ENCODE measurements at regions not wholly inside any gene's neighbourhood (a gene's known extent, or its start where the extent isn't known, plus 50 kb on each side); places are given as distances from the start of the nearest gene placed in this dataset.

DNA sequence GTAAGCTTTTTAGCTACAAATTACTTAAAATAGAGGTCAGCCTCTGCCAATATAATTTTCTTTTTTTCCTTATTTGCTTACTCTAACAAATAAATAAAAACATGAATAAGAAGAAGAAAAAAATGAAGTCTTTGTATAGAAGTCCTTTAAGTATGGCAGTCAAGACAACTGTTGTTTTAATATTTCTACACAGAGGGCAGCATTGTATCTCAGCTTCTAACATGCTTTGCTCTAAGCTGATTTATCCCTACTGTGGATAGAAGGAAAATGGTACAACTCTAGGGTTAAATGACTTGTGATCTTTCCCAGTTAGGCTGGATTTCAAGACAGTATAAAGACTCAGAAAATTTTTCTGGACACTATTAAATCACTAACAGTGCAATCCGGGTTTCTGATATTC is 104.3 kb upstream of the MEIS2 start:
- intact Hi-C loops (cut with DNase I): no loop called here
- Histone ChIP-seq H3K36me3 (no peaks in the 10 kb centered on the region), H3K27me3 (no peaks in the 10 kb centered on the region), H3K4me1 (no peaks in the 10 kb centered on the region), H3K9me3 (no peaks in the 10 kb centered on the region), H3K27ac (no peak overlapping the region), H3K4me3 (no peak overlapping the region)
- WGBS, 2 donors: 60 to 82% methylated on average over 1 of the region's 1 CpG
- TF ChIP-seq CTCF (IDR thresholded peaks at IDR 0.05): no peak
- TF ChIP-seq EP300 (IDR thresholded peaks at IDR 0.05): no peak
- TF ChIP-seq POLR2A (IDR thresholded peaks at IDR 0.05): no peak
- DNase-seq: no peak

- intact Hi-C loops (cut with DNase I): no loop called here
- Histone ChIP-seq H3K36me3 (no peaks in the 10 kb centered on the region), H3K27me3 (no peaks in the 10 kb centered on the region), H3K4me1 (no peaks in the 10 kb centered on the region), H3K4me3 (no peak overlapping the region), H3K27ac (no peak overlapping the region), H3K9me3 (no peaks in the 10 kb centered on the region)
- TF ChIP-seq CTCF (IDR thresholded peaks at IDR 0.05): no peak
- TF ChIP-seq POLR2AphosphoS5 (IDR thresholded peaks at IDR 0.05): no peak
- no peak for TF ChIP-seq POLR2A (IDR thresholded peaks at IDR 0.05)
- no peak for TF ChIP-seq EP300 (IDR thresholded peaks at IDR 0.05)
- WGBS, 2 donors: 17 to 68% methylated on average over 2 of the region's 2 CpGs
- DNase-seq: no peak
Measured at GRCh38 chr15:37206690-37207089, 106.3 kb upstream of the MEIS2 start.

DNA sequence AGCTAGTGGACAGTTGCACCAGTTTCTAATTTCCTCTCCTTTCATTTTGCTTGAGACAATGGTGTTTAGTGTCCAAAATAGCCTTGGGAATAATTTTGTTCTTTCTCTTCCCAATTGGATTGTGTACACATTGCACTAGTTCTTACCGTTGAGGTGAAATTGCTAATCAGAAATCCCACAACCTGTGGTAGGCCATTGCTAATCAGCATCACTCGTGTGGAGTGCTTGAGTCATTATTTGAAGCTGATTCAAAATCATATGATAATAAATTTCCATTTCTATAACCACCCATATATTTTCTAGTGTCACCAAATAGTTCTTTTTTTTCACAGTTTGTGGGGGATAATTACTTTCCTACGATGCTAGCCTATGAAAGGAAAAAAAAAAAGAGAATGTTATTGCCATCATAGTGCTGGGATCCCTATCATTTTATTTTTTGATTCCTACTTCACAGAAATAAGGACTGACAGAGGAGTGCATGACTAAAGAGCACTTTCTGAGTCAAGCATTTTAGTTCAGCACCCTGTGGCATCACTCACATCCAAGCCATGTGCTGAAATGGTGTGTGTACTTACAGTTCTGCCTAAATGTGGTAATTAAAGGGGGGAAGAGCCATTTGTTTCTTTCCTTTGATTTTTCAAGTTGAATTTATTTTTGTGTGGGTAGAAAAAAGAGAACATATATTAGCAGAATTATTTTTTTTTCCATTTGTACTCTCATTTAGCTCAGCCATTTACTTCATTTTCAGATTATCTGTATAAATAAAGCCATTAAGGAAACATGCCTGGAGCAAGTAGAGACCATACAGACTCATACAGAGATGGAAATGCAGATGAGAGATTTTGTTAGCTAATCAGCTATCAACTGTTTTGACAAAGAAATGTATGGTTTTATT is 108.0 kb upstream of the MEIS2 start:
- no peak overlapping the region for H3K4me3 ChIP-seq
- H3K36me3 ChIP-seq: no peaks in the 10 kb centered on the region
- WGBS, 2 donors: 70 to 72% methylated on average over 3 of the region's 3 CpGs
- no peaks in the 10 kb centered on the region for H3K9me3 ChIP-seq
- H3K27me3 ChIP-seq: no peaks in the 10 kb centered on the region
- no peak for TF ChIP-seq POLR2A (IDR thresholded peaks at IDR 0.05)
- intact Hi-C loops (cut with DNase I): no loop called here
- H3K27ac ChIP-seq: no peak overlapping the region
- no peak for DNase-seq
- H3K4me1 ChIP-seq: no peaks in the 10 kb centered on the region

DNA sequence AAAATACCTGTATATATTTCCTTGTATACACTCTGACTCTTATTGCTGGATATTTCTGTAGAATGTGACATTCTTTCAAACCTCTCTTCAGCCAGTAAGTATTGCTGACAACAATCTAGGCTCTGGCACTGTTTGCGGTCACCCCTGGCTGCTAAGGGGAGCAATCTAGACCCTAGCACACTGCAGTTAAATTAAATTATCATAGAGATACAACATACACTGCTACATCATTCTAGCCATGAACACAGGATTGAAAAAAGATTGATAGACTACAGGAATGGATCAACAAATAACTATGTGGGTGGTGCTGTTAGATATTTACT is 108.7 kb upstream of the MEIS2 start:
- Histone ChIP-seq H3K9me3 (no peaks in the 10 kb centered on the region), H3K4me1 (no peaks in the 10 kb centered on the region), H3K27ac (no peak overlapping the region), H3K4me3 (no peak overlapping the region), H3K27me3 (no peaks in the 10 kb centered on the region), H3K36me3 (no peaks in the 10 kb centered on the region)
- WGBS, 2 donors: 91 to 97% methylated on average over 1 of the region's 1 CpG
- TF ChIP-seq CTCF (IDR thresholded peaks at IDR 0.05) (no peak), POLR2A (IDR thresholded peaks at IDR 0.05) (no peak), POLR2AphosphoS5 (IDR thresholded peaks at IDR 0.05) (no peak), EP300 (IDR thresholded peaks at IDR 0.05) (no peak)
- intact Hi-C loops (cut with DNase I): no loop called here
- DNase-seq: no peak

DNA sequence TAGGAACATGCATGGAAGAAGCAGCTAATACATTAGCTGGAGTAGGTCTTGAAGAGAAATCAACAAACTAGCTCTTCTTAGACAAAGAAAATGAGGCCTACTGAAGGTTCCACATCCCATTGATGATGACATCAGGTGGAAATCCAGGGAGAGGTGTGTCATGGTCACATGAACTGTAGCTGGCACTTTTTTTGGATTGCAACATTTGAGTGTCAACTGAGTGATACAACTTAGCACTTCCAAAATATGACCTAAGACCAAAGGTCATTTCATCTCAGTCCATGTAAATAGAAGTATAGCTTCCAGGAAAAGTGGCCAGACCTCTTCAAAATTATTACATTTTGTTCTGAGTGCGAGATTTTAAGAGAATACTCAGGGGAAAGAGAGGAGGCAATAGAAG is 117.2 kb upstream of the MEIS2 start:
- intact Hi-C loops (cut with DNase I): no loop called here
- no peak for DNase-seq
- no peaks in the 10 kb centered on the region for H3K36me3 ChIP-seq
- H3K4me3 ChIP-seq: no peak overlapping the region
- no peaks in the 10 kb centered on the region for H3K9me3 ChIP-seq
- H3K27ac ChIP-seq: no peak overlapping the region
- TF ChIP-seq POLR2AphosphoS5 (IDR thresholded peaks at IDR 0.05) (no peak), POLR2A (IDR thresholded peaks at IDR 0.05) (no peak), CTCF (IDR thresholded peaks at IDR 0.05) (no peak), EP300 (IDR thresholded peaks at IDR 0.05) (no peak)
- 70 to 87% methylated on average over 1 of the region's 1 CpG for WGBS, 2 donors
- H3K27me3 ChIP-seq: no peaks in the 10 kb centered on the region
- H3K4me1 ChIP-seq: no peaks in the 10 kb centered on the region
